GM21825 (cell line): ENCODE measurements at regions not wholly inside any gene's neighbourhood (a gene's known extent, or its start where the extent isn't known, plus 50 kb on each side); places are given as distances from the start of the nearest gene placed in this dataset.

Source experiments
- ATAC-seq: cut with Tn5 transposase; IDR thresholded peaks from one replicate; pipeline ENCODE4 v1.9.1; 2021; ENCODE audit warnings: mild to moderate bottlenecking, moderate library complexity; ENCODE audit not compliant: unreplicated experiment

GRCh38 chr13:62910541-62911060 is 1495.0 kb upstream of the PCDH20 start:
- no peak for ATAC-seq

- no peak for ATAC-seq
Measured at GRCh38 chr13:62908321-62908720, 1492.7 kb upstream of the PCDH20 start.

GRCh38 chr13:62906896-62907295 is 1491.2 kb upstream of the PCDH20 start:
- no peak for ATAC-seq

- no peak for ATAC-seq
Measured at GRCh38 chr13:62906469-62906868, 1490.8 kb upstream of the PCDH20 start.

GRCh38 chr13:62887046-62887445 is 1471.4 kb upstream of the PCDH20 start:
- no peak for ATAC-seq

- ATAC-seq: no peak
Measured at GRCh38 chr13:62879071-62879470, 1463.4 kb upstream of the PCDH20 start.

GRCh38 chr13:62875118-62875640 is 1459.5 kb upstream of the PCDH20 start:
- ATAC-seq: no peak

GRCh38 chr13:62850331-62850730 is 1434.7 kb upstream of the PCDH20 start:
- ATAC-seq: no peak

- no peak for ATAC-seq
Measured at GRCh38 chr13:62847520-62847919, 1431.9 kb upstream of the PCDH20 start.

GRCh38 chr13:62846302-62846701 is 1430.7 kb upstream of the PCDH20 start:
- no peak for ATAC-seq

- ATAC-seq: no peak
Measured at GRCh38 chr13:62839338-62839737, 1423.7 kb upstream of the PCDH20 start.

GRCh38 chr13:62838929-62839328 is 1423.3 kb upstream of the PCDH20 start:
- ATAC-seq: no peak

GRCh38 chr13:62837895-62838294 is 1422.2 kb upstream of the PCDH20 start:
- ATAC-seq: no peak

- no peak for ATAC-seq
Measured at GRCh38 chr13:62829486-62829885, 1413.8 kb upstream of the PCDH20 start.

- no peak for ATAC-seq
Measured at GRCh38 chr13:62799931-62800436, 1384.3 kb upstream of the PCDH20 start.

GRCh38 chr13:62799038-62799535 is 1383.4 kb upstream of the PCDH20 start:
- ATAC-seq: no peak

GRCh38 chr13:62793850-62794249 is 1378.2 kb upstream of the PCDH20 start:
- ATAC-seq: no peak

GRCh38 chr13:62781866-62782265 is 1366.2 kb upstream of the PCDH20 start:
- no peak for ATAC-seq

- ATAC-seq: no peak
Measured at GRCh38 chr13:62779161-62779560, 1363.5 kb upstream of the PCDH20 start.

- no peak for ATAC-seq
Measured at GRCh38 chr13:62767473-62767872, 1351.8 kb upstream of the PCDH20 start.

GRCh38 chr13:62760724-62761123 is 1345.1 kb upstream of the PCDH20 start:
- no peak for ATAC-seq

GRCh38 chr13:62747629-62748028 is 1332.0 kb upstream of the PCDH20 start:
- ATAC-seq: no peak

GRCh38 chr13:62747152-62747551 is 1331.5 kb upstream of the PCDH20 start:
- ATAC-seq: no peak
